ENCODE measurements at regions not wholly inside any gene's neighbourhood (a gene's known extent, or its start where the extent isn't known, plus 50 kb on each side); places are given as distances from the start of the nearest gene placed in this dataset.

- WGBS, 5 donors, result 27 to 48% (median 36%) methylated on average over 6 to 7 of the region's 7 CpGs
- Histone ChIP-seq H3K4me1 (no peaks in the 10 kb centered on the region), H3K27me3 (replicated peaks in 1 of 7) (no peaks in the 10 kb centered on the region), H3K36me3 (no peaks in the 10 kb centered on the region), H3K9me3 (peaks cover 0 to 28% (median 14%) of the 10 kb centered on the region in 8 donors), H3K4me3 (no peak overlapping the region), H3K27ac (no peak overlapping the region)
- DNase-seq, result no peak
- TF ChIP-seq POLR2A (IDR thresholded peaks at IDR 0.05), result no peak
- TF ChIP-seq CTCF (IDR thresholded peaks at IDR 0.05 in 8 of 11, conservative IDR thresholded peaks at IDR 0.05 in 3 of 11), result no peak
- TF ChIP-seq POLR2AphosphoS5 (IDR thresholded peaks at IDR 0.05), result no peak
- intact Hi-C loops (cut with DNase I; ENCODE audit: low total_unique reads), result no loop called here
Measured at GRCh38 chr4:189185810-189186432, 754.8 kb upstream of the FRG1 start.

- WGBS, 5 donors, result 51 to 83% (median 73%) methylated on average over 2 of the region's 2 CpGs
- Histone ChIP-seq H3K27ac (no peak overlapping the region), H3K36me3 (no peaks in the 10 kb centered on the region), H3K4me1 (no peaks in the 10 kb centered on the region), H3K9me3 (peaks cover 0 to 44% (median 23%) of the 10 kb centered on the region in 8 donors), H3K27me3 (replicated peaks in 1 of 7) (no peaks in the 10 kb centered on the region), H3K4me3 (no peak overlapping the region)
- no peak for TF ChIP-seq CTCF (IDR thresholded peaks at IDR 0.05 in 8 of 11, conservative IDR thresholded peaks at IDR 0.05 in 3 of 11)
- no peak for DNase-seq
- intact Hi-C loops (cut with DNase I; ENCODE audit: low total_unique reads), result no loop called here
Measured at GRCh38 chr4:189187531-189188052, 753.1 kb upstream of the FRG1 start.

GRCh38 chr4:189198624-189199023 is 742.0 kb upstream of the FRG1 start:
- Histone ChIP-seq H3K4me1 (peaks cover 0 to 8% (median 0%) of the 10 kb centered on the region in 6 donors), H3K27ac (no peak overlapping the region), H3K9me3 (peaks cover 0 to 1% (median 0%) of the 10 kb centered on the region in 8 donors), H3K36me3 (no peaks in the 10 kb centered on the region), H3K27me3 (replicated peaks in 1 of 7) (no peaks in the 10 kb centered on the region), H3K4me3 (no peak overlapping the region)
- 90 to 96% (median 94%) methylated on average over 10 of the region's 10 CpGs for WGBS, 5 donors
- TF ChIP-seq POLR2AphosphoS5 (IDR thresholded peaks at IDR 0.05) (no peak), POLR2A (IDR thresholded peaks at IDR 0.05) (no peak), CTCF (IDR thresholded peaks at IDR 0.05 in 8 of 11, conservative IDR thresholded peaks at IDR 0.05 in 3 of 11) (no peak)
- no peak for DNase-seq
- intact Hi-C loops (cut with DNase I; ENCODE audit: low total_unique reads), result no loop called here

GRCh38 chr4:189200353-189200752 is 740.3 kb upstream of the FRG1 start:
- Histone ChIP-seq H3K4me3 (no peak overlapping the region), H3K9me3 (no peaks in the 10 kb centered on the region), H3K36me3 (no peaks in the 10 kb centered on the region), H3K27me3 (replicated peaks in 1 of 7) (no peaks in the 10 kb centered on the region), H3K27ac (no peak overlapping the region), H3K4me1 (peaks cover 0 to 8% (median 0%) of the 10 kb centered on the region in 6 donors)
- intact Hi-C loops (cut with DNase I; ENCODE audit: low total_unique reads), result no loop called here
- no peak for DNase-seq
- WGBS, 5 donors, result 83 to 87% (median 86%) methylated on average over 7 of the region's 7 CpGs
- TF ChIP-seq CTCF (IDR thresholded peaks at IDR 0.05 in 8 of 11, conservative IDR thresholded peaks at IDR 0.05 in 3 of 11) (no peak), POLR2AphosphoS5 (IDR thresholded peaks at IDR 0.05) (no peak)

Measured in spleen (tissue), 11 donors.